ENCODE measurements at regions not wholly inside any gene's neighbourhood (a gene's known extent, or its start where the extent isn't known, plus 50 kb on each side); places are given as distances from the start of the nearest gene placed in this dataset.
"Not testable (repeated sequence)": the region's sequence is repeated elsewhere in the genome, so short reads cannot be mapped to it uniquely, and the experiment has no call there.

DNA sequence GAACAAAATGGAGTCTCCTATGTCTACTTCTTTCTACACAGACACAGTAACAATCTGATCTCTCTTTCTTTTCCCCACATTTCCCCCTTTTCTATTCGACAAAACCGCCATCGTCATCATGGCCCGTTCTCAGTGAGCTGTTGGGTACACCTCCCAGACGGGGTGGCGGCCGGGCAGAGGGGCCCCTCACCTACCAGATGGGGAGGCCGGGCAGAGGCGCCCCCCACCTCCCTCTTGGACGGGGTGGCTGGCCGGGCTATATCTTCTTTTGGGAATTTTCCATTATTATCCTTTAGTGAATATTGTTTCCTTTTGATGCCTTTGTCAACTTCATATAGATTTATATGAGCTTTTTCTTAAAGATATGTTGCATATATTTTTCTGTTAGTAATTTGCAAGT, 53.4 kb upstream of the PMCH start:
- H3K14ac ChIP-seq (ENCODE audit: insufficient read length); H3K4ac ChIP-seq (replicated peaks; ENCODE audit: insufficient read length, low read depth, low read length); H2BK20ac ChIP-seq (ENCODE audit: low read length); H4K5ac ChIP-seq (ENCODE audit: insufficient read length, low read depth, low read length); H3K27ac ChIP-seq (ENCODE audit: low read depth, low read length); FAIRE-seq; H2BK12ac ChIP-seq (ENCODE audit: low read depth, low read length); H3K23ac ChIP-seq (ENCODE audit: insufficient read length); H3K4me3 ChIP-seq (ENCODE audit: extremely low read depth in 1 of 4, insufficient read depth in 2 of 4, low read depth in 3 of 4, low read length in 4 of 4); H3K56ac ChIP-seq (replicated peaks; ENCODE audit: insufficient read length, low read depth, low read length); H4K8ac ChIP-seq (ENCODE audit: extremely low read depth, insufficient read depth, low read length); H3K79me2 ChIP-seq (ENCODE audit: control insufficient read depth in 1 of 2, insufficient read depth in 2 of 2, low read length in 2 of 2); H2AFZ ChIP-seq (ENCODE audit: low read length); H4K91ac ChIP-seq (replicated peaks; ENCODE audit: insufficient read length, low read length); H3K27me3 ChIP-seq (replicated peaks in 1 of 4; ENCODE audit: control insufficient read depth in 3 of 4, extremely low read depth in 1 of 4, insufficient read depth in 3 of 4, low read length in 3 of 4); CTCF ChIA-PET (ENCODE audit: partially characterized antibody); H3K4me1 ChIP-seq (replicated peaks in 1 of 4; ENCODE audit: control insufficient read depth in 3 of 4, insufficient read depth in 4 of 4, low read length in 3 of 4); H2BK5ac ChIP-seq (ENCODE audit: low read depth, low read length); H3K36me3 ChIP-seq (ENCODE audit: control insufficient read depth in 2 of 4, insufficient read depth in 4 of 4, low read length in 3 of 4); POLR2A ChIA-PET (ENCODE audit: partially characterized antibody); H3K23me2 ChIP-seq (ENCODE audit: low read depth, low read length); H3K9me3 ChIP-seq (ENCODE audit: insufficient read depth in 2 of 2, low read depth in 1 of 2, low read length in 1 of 2); H2BK15ac ChIP-seq (ENCODE audit: low read length); H2BK120ac ChIP-seq (replicated peaks; ENCODE audit: low read depth, low read length); H3K18ac ChIP-seq (ENCODE audit: extremely low read depth, low read length); H3K4me2 ChIP-seq (ENCODE audit: insufficient read depth in 1 of 2, low read depth in 2 of 2, low read length in 2 of 2); H2AK5ac ChIP-seq (ENCODE audit: low read depth, low read length); H3K79me1 ChIP-seq (ENCODE audit: low read depth, low read length); DNase-seq (ENCODE audit: low read depth in 1 of 2, low spot score in 2 of 2); H3K9ac ChIP-seq (replicated peaks in 1 of 4; ENCODE audit: extremely low read depth in 1 of 4, low read depth in 3 of 4, low read length in 3 of 4); H4K20me1 ChIP-seq (replicated peaks in 1 of 2; ENCODE audit: control insufficient read depth in 1 of 2, insufficient read depth in 2 of 2, low read length in 2 of 2): not testable (repeated sequence)
- WGBS, 2 experiments (ENCODE audit: extremely low coverage in 1 of 2, insufficient coverage in 1 of 2, insufficient read length in 1 of 2, insufficient replicate concordance in 2 of 2, low coverage in 1 of 2, low lambda C conversion rate in 2 of 2, missing lambda C conversion rate in 1 of 2), result 90% methylated on average over 8 of the region's 11 CpGs; no CpG with 5 or more reads in 1 of the 2 experiments
